Thyroid gland (tissue), 4 donors: ENCODE measurements at regions not wholly inside any gene's neighbourhood (a gene's known extent, or its start where the extent isn't known, plus 50 kb on each side); places are given as distances from the start of the nearest gene placed in this dataset.

Experiments used
- CTCF ChIP-seq, 6 experiments: fragments of 200-600 bp in 3 of 6; fragments of 450-650 bp in 3 of 6; sonication (generic) in 3 of 6; IDR thresholded peaks; one replicate each; pipeline ENCODE4 v1.5.1; 2016 to 2019; ENCODE audit warnings: antibody characterized with exemption in 6 of 6, mild to moderate bottlenecking in 2 of 6, inconsistent platforms in 1 of 6, moderate library complexity in 1 of 6
- POLR2A ChIP-seq, 2 donors: fragments of 450-650 bp; IDR thresholded peaks; one replicate each; pipeline ENCODE4 v1.6.1; 2017; ENCODE audit warnings: antibody characterized with exemption in 2 of 2, mild to moderate bottlenecking in 2 of 2, moderate library complexity in 1 of 2

DNA sequence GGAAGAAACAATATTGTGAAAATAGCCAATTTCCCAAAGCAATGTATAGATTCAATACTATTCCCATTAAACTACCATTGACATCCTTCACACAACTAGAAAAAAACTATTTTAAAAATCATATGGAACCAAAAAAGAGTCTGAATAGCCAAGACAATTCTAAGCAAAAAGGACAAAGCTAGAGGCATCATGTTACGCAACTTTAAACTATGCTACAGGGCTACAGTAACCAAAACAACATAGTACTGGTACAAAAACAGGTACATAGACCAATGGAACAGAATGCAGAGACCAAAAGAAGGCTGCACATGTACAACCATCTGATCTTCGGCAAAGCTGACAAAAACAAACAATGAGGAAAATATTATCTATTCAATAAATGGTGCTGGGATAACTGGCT lies 233.3 kb upstream of the TMPRSS15 start:
- TF ChIP-seq CTCF (IDR thresholded peaks at IDR 0.05) = no peak
- no peak for TF ChIP-seq POLR2A (IDR thresholded peaks at IDR 0.05)
